Suprapubic skin (tissue), 4 donors: ENCODE measurements at regions not wholly inside any gene's neighbourhood (a gene's known extent, or its start where the extent isn't known, plus 50 kb on each side); places are given as distances from the start of the nearest gene placed in this dataset.

ENCODE experiments used
- CTCF ChIP-seq, 2 donors: fragments of 200-600 bp in 1 of 2; fragments of 450-650 bp in 1 of 2; sonication (generic) in 1 of 2; IDR thresholded peaks; one replicate each; pipeline ENCODE4 v1.5.1; 2016 to 2019; ENCODE audit warnings: antibody characterized with exemption in 2 of 2, mild to moderate bottlenecking in 1 of 2, moderate library complexity in 1 of 2
- EP300 ChIP-seq: sonication (generic); formaldehyde crosslinking; IDR thresholded peaks from one replicate; pipeline ENCODE4 v1.6.1; 2017; ENCODE audit warnings: antibody characterized with exemption
- POLR2A ChIP-seq, 2 donors: fragments of 450-650 bp; IDR thresholded peaks; one replicate each; pipeline ENCODE4 v1.6.1; 2017; ENCODE audit warnings: antibody characterized with exemption in 2 of 2, mild to moderate bottlenecking in 2 of 2, moderate library complexity in 2 of 2
- POLR2AphosphoS5 ChIP-seq, 3 donors: sonication (generic); formaldehyde crosslinking; IDR thresholded peaks; one replicate each; pipeline ENCODE4 v1.6.1; 2017; ENCODE audit warnings: antibody characterized with exemption in 3 of 3

- no peak for TF ChIP-seq CTCF (IDR thresholded peaks at IDR 0.05)
- no peak for TF ChIP-seq POLR2AphosphoS5 (IDR thresholded peaks at IDR 0.05)
- TF ChIP-seq POLR2A (IDR thresholded peaks at IDR 0.05) = no peak
- TF ChIP-seq EP300 = no peak
These were observed 134.0 kb downstream of the TPRA1 start for GRCh38 chr3:127456471-127457093.
